Type B pancreatic cell (in vitro differentiated cells): ENCODE measurements at regions not wholly inside any gene's neighbourhood (a gene's known extent, or its start where the extent isn't known, plus 50 kb on each side); places are given as distances from the start of the nearest gene placed in this dataset.

ENCODE experiments used
- DNase-seq: peaks from one replicate; pipeline ENCODE4 v3.0.0; 2021; ENCODE audit warnings: mixed read lengths; ENCODE audit not compliant: unreplicated experiment; ENCODE audit errors: extremely low spot score
- H3K27ac Mint-ChIP-seq: 2 replicates; pipeline ENCODE4 v1.8.0; 2021; ENCODE audit warnings: mild to moderate bottlenecking, mixed read lengths
- H3K27me3 Mint-ChIP-seq: 2 replicates; pipeline ENCODE4 v1.8.0; 2021; ENCODE audit warnings: mixed read lengths
- H3K36me3 Mint-ChIP-seq: 2 replicates; pipeline ENCODE4 v1.8.0; 2021; ENCODE audit warnings: mixed read lengths
- H3K4me1 Mint-ChIP-seq: one replicate; pipeline ENCODE4 v1.8.0; 2021; ENCODE audit warnings: mixed read lengths; ENCODE audit not compliant: unreplicated experiment
- H3K4me3 Mint-ChIP-seq: 2 replicates; pipeline ENCODE4 v1.8.0; 2021; ENCODE audit warnings: mild to moderate bottlenecking, mixed read lengths
- H3K9me3 Mint-ChIP-seq: 2 replicates; pipeline ENCODE4 v1.8.0; 2021; ENCODE audit warnings: mixed read lengths
- TF ChIP-seq, protein P1 (sequence below): fragments of 200-600 bp; sonication (generic); conservative IDR thresholded peaks from 2 replicates; pipeline ENCODE4 v1.5.0; 2021; ENCODE audit warnings: antibody characterized with exemption, mild to moderate bottlenecking

DNA sequence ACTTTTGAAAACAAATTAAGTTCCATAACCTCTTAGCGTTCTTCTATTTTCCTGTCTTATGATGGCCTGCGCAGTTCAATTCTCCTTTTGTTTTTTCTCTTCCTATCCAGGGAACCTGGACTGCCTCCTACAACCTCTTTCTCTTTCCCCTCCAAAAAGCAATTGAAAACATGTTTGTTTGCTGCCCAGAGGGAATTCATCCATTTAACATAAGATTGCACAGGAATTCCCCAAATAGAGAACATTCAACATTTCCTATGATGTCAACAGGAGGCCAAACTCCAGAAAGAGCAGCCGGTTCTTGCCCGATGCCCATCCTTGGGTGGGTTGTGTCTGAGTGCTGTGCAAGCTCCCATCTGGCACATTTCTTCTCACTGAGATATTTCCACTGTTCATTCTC is 94.2 kb upstream of the NRP1 start:
- TF ChIP-seq, protein P1, sequence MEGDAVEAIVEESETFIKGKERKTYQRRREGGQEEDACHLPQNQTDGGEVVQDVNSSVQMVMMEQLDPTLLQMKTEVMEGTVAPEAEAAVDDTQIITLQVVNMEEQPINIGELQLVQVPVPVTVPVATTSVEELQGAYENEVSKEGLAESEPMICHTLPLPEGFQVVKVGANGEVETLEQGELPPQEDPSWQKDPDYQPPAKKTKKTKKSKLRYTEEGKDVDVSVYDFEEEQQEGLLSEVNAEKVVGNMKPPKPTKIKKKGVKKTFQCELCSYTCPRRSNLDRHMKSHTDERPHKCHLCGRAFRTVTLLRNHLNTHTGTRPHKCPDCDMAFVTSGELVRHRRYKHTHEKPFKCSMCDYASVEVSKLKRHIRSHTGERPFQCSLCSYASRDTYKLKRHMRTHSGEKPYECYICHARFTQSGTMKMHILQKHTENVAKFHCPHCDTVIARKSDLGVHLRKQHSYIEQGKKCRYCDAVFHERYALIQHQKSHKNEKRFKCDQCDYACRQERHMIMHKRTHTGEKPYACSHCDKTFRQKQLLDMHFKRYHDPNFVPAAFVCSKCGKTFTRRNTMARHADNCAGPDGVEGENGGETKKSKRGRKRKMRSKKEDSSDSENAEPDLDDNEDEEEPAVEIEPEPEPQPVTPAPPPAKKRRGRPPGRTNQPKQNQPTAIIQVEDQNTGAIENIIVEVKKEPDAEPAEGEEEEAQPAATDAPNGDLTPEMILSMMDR = no peak
- Mint-ChIP-seq H3K27ac (no peak overlapping the region), H3K4me3 (no peak overlapping the region), H3K9me3 (no peaks in the 10 kb centered on the region), H3K27me3 (peaks cover 3% of the 10 kb centered on the region), H3K36me3 (no peaks in the 10 kb centered on the region), H3K4me1 (peaks cover 12% of the 10 kb centered on the region)
- DNase-seq = no peak

DNA sequence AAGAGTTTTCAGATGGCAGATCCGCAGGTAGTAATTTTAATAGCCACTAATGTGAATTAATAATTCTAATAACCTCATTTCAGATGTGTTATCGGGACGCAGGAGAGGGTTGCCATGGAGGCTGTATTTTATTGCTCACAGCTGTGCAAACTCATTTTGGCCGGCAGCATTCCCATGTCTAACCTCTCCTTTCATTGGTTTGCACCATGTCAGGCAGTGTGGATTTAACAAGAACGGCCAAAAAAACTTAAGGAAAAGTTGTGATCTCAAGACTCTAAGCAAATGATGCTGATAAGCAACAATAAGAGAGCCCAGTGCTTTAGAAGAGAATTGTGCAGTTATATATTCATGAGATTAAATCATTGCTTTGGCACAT is 88.7 kb upstream of the NRP1 start:
- Mint-ChIP-seq H3K36me3 (no peaks in the 10 kb centered on the region), H3K4me3 (peak overlapping the region; percentile 33)

DNA sequence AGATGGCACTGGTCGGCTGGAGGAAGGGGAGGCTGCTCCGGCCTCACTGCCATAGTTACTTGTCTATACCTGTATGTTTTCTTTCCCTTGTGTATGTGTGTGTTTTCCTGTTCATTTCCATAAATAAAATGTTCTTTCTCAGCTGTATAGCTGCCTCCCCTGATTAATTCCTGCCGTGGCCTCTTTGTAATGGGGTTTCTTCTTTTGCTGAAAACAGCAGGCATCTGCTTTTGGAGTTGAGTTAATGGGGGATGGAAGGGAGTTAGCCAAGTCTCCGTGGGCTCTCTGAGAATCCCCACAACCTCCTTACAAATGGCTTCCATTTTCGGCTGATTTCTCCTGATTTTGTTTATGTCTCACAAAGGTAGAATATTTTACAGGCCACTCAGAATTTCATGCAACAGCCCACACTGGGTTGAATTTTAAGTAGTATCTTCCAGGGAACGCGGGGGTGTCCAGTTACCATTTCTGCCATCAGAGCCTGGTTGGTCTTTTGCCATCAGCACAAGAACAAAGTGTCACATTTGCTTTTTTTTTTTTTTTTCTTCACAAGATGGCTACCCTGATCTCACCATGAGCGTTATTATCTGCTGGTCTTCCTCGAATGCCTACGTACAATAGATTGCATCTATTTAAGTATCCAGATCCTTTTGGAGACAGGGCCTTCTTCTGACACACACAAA is 88.1 kb upstream of the NRP1 start:
- H3K9me3 Mint-ChIP-seq = no peaks in the 10 kb centered on the region
- no peaks in the 10 kb centered on the region for H3K36me3 Mint-ChIP-seq
- DNase-seq = no peak
- H3K27ac Mint-ChIP-seq = peak overlapping the region; percentile 65
- peak overlapping the region; percentile 33 for H3K4me3 Mint-ChIP-seq
- TF ChIP-seq, protein P1 = no peak
- H3K27me3 Mint-ChIP-seq = peaks cover 7% of the 10 kb centered on the region
- peaks cover 22% of the 10 kb centered on the region for H3K4me1 Mint-ChIP-seq

More for the DNA sequence above, 88.7 kb upstream of the NRP1 start:
- DNase-seq = no peak
- peaks cover 7% of the 10 kb centered on the region for H3K27me3 Mint-ChIP-seq
- TF ChIP-seq, protein P1 = no peak
- H3K27ac Mint-ChIP-seq = peak overlapping the region; percentile 65
- peaks cover 22% of the 10 kb centered on the region for H3K4me1 Mint-ChIP-seq
- H3K9me3 Mint-ChIP-seq = no peaks in the 10 kb centered on the region

DNA sequence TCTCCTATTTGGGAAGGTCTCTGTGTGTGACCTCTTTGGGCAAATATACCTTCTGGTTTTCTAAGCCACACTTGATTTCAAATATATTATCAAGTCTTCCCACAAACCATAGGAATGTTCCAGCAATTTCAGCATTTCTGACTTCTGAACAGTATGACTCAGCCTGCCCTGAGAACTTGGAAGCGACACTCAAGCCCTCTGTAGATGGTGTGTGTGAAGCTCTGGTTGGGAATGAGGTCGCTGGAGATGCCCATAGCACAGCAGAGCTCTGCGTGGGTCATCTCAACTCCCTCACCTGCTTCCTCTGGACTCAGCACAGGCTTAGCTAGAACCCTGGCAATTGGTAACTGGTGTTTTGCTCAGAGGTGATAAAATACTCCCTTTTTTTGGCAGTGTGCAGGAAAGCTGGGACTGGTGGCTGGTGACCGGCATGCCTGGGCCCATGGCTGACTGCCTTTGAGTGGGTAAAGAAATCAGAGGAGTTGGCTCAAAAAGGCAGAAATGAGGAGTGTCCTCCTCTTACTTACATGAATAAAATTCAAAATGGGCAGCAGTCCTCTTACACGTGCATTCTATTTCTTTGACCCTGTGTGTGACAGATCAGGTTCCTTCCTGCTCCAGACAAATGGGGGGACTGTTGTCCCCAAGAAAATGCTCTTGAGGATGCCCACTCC is 87.5 kb upstream of the NRP1 start:
- peaks cover 7% of the 10 kb centered on the region for H3K27me3 Mint-ChIP-seq
- H3K27ac Mint-ChIP-seq = peak overlapping the region; percentile 65
- H3K4me3 Mint-ChIP-seq = no peak overlapping the region
- no peak for DNase-seq
- H3K4me1 Mint-ChIP-seq = peaks cover 22% of the 10 kb centered on the region
- TF ChIP-seq, protein P1 = no peak
- no peaks in the 10 kb centered on the region for H3K9me3 Mint-ChIP-seq
- H3K36me3 Mint-ChIP-seq = no peaks in the 10 kb centered on the region

DNA sequence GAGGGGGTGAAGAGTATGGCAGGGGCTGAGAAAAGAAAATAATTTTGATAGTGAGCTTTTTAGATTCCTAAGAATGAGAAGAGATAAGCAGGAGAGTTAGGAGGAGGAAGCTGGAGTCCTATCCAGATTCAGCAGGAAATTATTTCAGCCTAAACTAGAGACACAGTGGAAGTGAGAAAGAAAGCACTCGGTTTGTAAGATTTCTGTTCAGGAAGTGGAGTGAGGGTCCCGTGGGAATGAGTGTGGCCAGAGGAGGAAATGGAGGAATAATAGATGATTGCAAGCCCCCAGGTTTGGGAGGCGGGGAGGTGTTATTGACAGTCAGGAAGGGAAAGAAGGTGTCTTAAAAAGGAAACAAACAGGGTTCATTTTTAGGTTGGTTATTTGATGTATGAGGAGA is 84.8 kb upstream of the NRP1 start:
- TF ChIP-seq, protein P1 = no peak
- H3K27ac Mint-ChIP-seq = no peak overlapping the region
- no peaks in the 10 kb centered on the region for H3K9me3 Mint-ChIP-seq
- H3K36me3 Mint-ChIP-seq = no peaks in the 10 kb centered on the region
- peaks cover 7% of the 10 kb centered on the region for H3K27me3 Mint-ChIP-seq
- no peak overlapping the region for H3K4me3 Mint-ChIP-seq
- peaks cover 17% of the 10 kb centered on the region for H3K4me1 Mint-ChIP-seq
- DNase-seq = no peak
